K562 (cell line): ENCODE measurements at regions not wholly inside any gene's neighbourhood (a gene's known extent, or its start where the extent isn't known, plus 50 kb on each side); places are given as distances from the start of the nearest gene placed in this dataset.

Source experiments
- ATAC-seq: fragments of 200-7000 bp; cut with Tn5 transposase; 3 replicates; pipeline ENCODE4 v1.9.1; 2020; ENCODE audit warnings: moderate library complexity
- BruUV-seq: library from RNA; stranded (reverse); fragments of 400-500 nt; replicated peaks from 2 replicates; lab custom pipeline; 2021; lab: Mats Ljungman, UMichigan
- CTCF ChIA-PET: fragments of 300-600 bp; formaldehyde crosslinking; extraction: SDS; loops from one replicate; lab custom pipeline; 2021; ENCODE audit warnings: low intra/inter-chr PET ratio; lab: Yijun Ruan, JAX
- POLR2A ChIA-PET: fragments of 300-600, 350-650 bp; sonication (Branson Sonifier 250); formaldehyde crosslinking; extraction: SDS; loops from one replicate; lab custom pipeline; 2021; ENCODE audit warnings: antibody characterized with exemption, inconsistent platforms; lab: Yijun Ruan, JAX
- DNase-seq, 4 experiments: peaks; one replicate each; pipeline versions ENCODE4 v3.0.0 to v3.0.0-alpha.2; 2011 to 2018; ENCODE audit warnings: low spot score in 3 of 4, mixed read lengths in 3 of 4; ENCODE audit errors: extremely low read depth in 1 of 4
- FAIRE-seq: peaks from 2 replicates; lab custom pipeline; 2011; peaks lifted over from hg19 to GRCh38; lab: Jason Lieb, UNC
- H2AFZ ChIP-seq: 2 replicates; pipeline ENCODE4 v1.6.0; 2011; ENCODE audit warnings: low read depth, low read length, control low read depth, inconsistent platforms
- H3K27ac ChIP-seq: fragments of 200-600 bp; 3 replicates; pipeline ENCODE4 v1.8.0; 2011; ENCODE audit warnings: low read depth, mild to moderate bottlenecking, control low read depth, inconsistent platforms, low read length, moderate library complexity, mixed read lengths; ENCODE audit errors: extremely low read depth
- H3K27me3 ChIP-seq, 2 experiments: fragments of 300-600 bp in 1 of 2; 2 replicates in 1 of 2; 3 replicates in 1 of 2; pipeline versions ENCODE4 v1.6.0 to v1.8.0; 2011; ENCODE audit warnings: inconsistent platforms in 2 of 2, low read length in 2 of 2, mild to moderate bottlenecking in 1 of 2, mixed read lengths in 1 of 2, moderate library complexity in 1 of 2; ENCODE audit not compliant: control insufficient read depth in 2 of 2, insufficient read depth in 2 of 2
- H3K36me3 ChIP-seq: fragments of 300-600 bp; 3 replicates; pipeline ENCODE4 v1.8.0; 2011; ENCODE audit warnings: mild to moderate bottlenecking, low read length, inconsistent platforms; ENCODE audit not compliant: control insufficient read depth, insufficient read depth
- H3K4me1 ChIP-seq, 2 experiments: fragments of 200-600 bp in 1 of 2; replicated peaks in 1 of 2; 2 replicates in 1 of 2; 3 replicates in 1 of 2; pipeline versions ENCODE4 v1.5.1 to v1.8.0; 2011; ENCODE audit warnings: inconsistent platforms in 2 of 2, low read length in 2 of 2, mild to moderate bottlenecking in 1 of 2, mixed read lengths in 1 of 2, moderate library complexity in 1 of 2; ENCODE audit not compliant: control insufficient read depth in 2 of 2, insufficient read depth in 2 of 2
- H3K4me2 ChIP-seq: 2 replicates; pipeline ENCODE4 v1.6.1; 2011; ENCODE audit warnings: low read length, control low read depth, inconsistent platforms, mixed read lengths; ENCODE audit not compliant: insufficient read depth
- H3K4me3 ChIP-seq: fragments of 200-600 bp; sonication (generic), shearing (Covaris generic); 2 replicates; pipeline ENCODE4 v1.5.1; 2016; ENCODE audit warnings: control low read depth, inconsistent platforms
- H3K79me2 ChIP-seq: fragments of 200-600 bp; 3 replicates; pipeline ENCODE4 v1.8.0; 2011; ENCODE audit warnings: low read length, inconsistent platforms; ENCODE audit not compliant: control insufficient read depth, insufficient read depth
- H3K9ac ChIP-seq, 2 experiments: 2 replicates each; pipeline versions ENCODE4 v1.6.0 to v1.6.1; 2011; ENCODE audit warnings: low read depth in 2 of 2, low read length in 2 of 2, control low read depth in 1 of 2, inconsistent platforms in 1 of 2, mild to moderate bottlenecking in 1 of 2, mixed read lengths in 1 of 2; ENCODE audit not compliant: insufficient read depth in 1 of 2
- H3K9me1 ChIP-seq: one replicate; pipeline ENCODE4 v1.6.0; 2011; ENCODE audit warnings: inconsistent platforms, mild to moderate bottlenecking, low read length, moderate library complexity; ENCODE audit not compliant: control insufficient read depth, insufficient read depth
- H3K9me3 ChIP-seq: replicated peaks from 2 replicates; pipeline ENCODE4 v1.5.1; 2011; ENCODE audit warnings: low read depth, low read length, inconsistent platforms; ENCODE audit not compliant: control insufficient read depth, insufficient read depth
- H4K20me1 ChIP-seq: replicated peaks from 2 replicates; pipeline ENCODE4 v1.6.1; 2011; ENCODE audit warnings: low read length, inconsistent platforms, mixed read lengths; ENCODE audit not compliant: control insufficient read depth, insufficient read depth
- EHMT2 ChIP-seq: fragments of 450-650 bp; IDR thresholded peaks from 2 replicates; pipeline ENCODE4 v1.6.1; 2018; ENCODE audit warnings: antibody characterized with exemption
- HNRNPK ChIP-seq: fragments of 200-400 bp; formaldehyde crosslinking; IDR thresholded peaks from one replicate; pipeline ENCODE4 v1.6.1; 2018; ENCODE audit warnings: mild to moderate bottlenecking, low read depth, low read length; ENCODE audit not compliant: poor library complexity, severe bottlenecking
- KAT7 ChIP-seq: sonication (generic); formaldehyde crosslinking; IDR thresholded peaks from 2 replicates; pipeline ENCODE4 v1.8.0; 2022; ENCODE audit warnings: missing genetic modification reagents, mild to moderate bottlenecking, borderline replicate concordance
- MAFF ChIP-seq: IDR thresholded peaks from 2 replicates; pipeline ENCODE4 v1.6.1; 2012; ENCODE audit warnings: low read length, improper control_type of control experiment
- MXI1 ChIP-seq: IDR thresholded peaks from 2 replicates; pipeline ENCODE4 v1.6.1; 2011; ENCODE audit warnings: low read depth, mild to moderate bottlenecking, improper control_type of control experiment, low read length
- RBM25 ChIP-seq: fragments of 200-400 bp; formaldehyde crosslinking; IDR thresholded peaks from 2 replicates; pipeline ENCODE4 v1.6.1; 2018; ENCODE audit warnings: low read length, low read depth, moderate library complexity; ENCODE audit not compliant: severe bottlenecking
- STAG1 ChIP-seq: sonication (generic); formaldehyde crosslinking; IDR thresholded peaks from 2 replicates; pipeline ENCODE4 v1.5.0; 2020; ENCODE audit warnings: missing genetic modification reagents, borderline replicate concordance
- STAT5B ChIP-seq: fragments of 250-450 bp; sonication (Bioruptor Pico); IDR thresholded peaks from 2 replicates; pipeline ENCODE4 v1.8.0; 2021; ENCODE audit warnings: mild to moderate bottlenecking, inconsistent platforms
- YY1 ChIP-seq, 3 experiments: IDR thresholded peaks; 2 replicates each; pipeline ENCODE4 v1.6.1; 2011; ENCODE audit warnings: low read length in 2 of 3, mild to moderate bottlenecking in 2 of 3, moderate library complexity in 2 of 3, borderline replicate concordance in 1 of 3, control low read depth in 1 of 3, low read depth in 1 of 3; ENCODE audit not compliant: insufficient read depth in 3 of 3, insufficient replicate concordance in 2 of 3, control insufficient read depth in 1 of 3, insufficient read length in 1 of 3; ENCODE audit errors: extremely low read depth in 1 of 3
- ZBTB17 ChIP-seq: fragments of 450-650 bp; formaldehyde crosslinking; IDR thresholded peaks from 2 replicates; pipeline ENCODE4 v1.4.0; 2020; ENCODE audit warnings: mild to moderate bottlenecking
- WGBS: fragments of 100-300 bp; shearing (Covaris generic); methylation state at CpG from one replicate; pipeline ENCODE4 v1.1.6; 2016; ENCODE audit warnings: low coverage, mixed read lengths; ENCODE audit not compliant: insufficient coverage; ENCODE audit errors: missing lambda C conversion rate; 5-methylcytosine and 5-hydroxymethylcytosine counted together
- in situ Hi-C: fragments of 300-500 bp; cut with MboI; formaldehyde crosslinking; loops from 4 replicates; pipeline ENCODE4 v1.15.0; 2018; ENCODE audit warnings: inconsistent platforms, mixed read lengths
- intact Hi-C: fragments of 100-400 bp; cut with micrococcal nuclease; formaldehyde crosslinking; loops from 2 replicates; pipeline ENCODE4 v1.14.2; 2022
- TF ChIP-seq, protein P1 (sequence below): sonication (generic); formaldehyde crosslinking; IDR thresholded peaks from 2 replicates; pipeline ENCODE4 v1.5.0; 2020; ENCODE audit warnings: missing genetic modification reagents
- TF ChIP-seq, protein P2 (sequence below): fragments of 250-450 bp; sonication (Bioruptor Pico); IDR thresholded peaks from 2 replicates; pipeline ENCODE4 v1.5.0; 2021
- TF ChIP-seq, protein P3 (sequence below): sonication (generic); formaldehyde crosslinking; IDR thresholded peaks from 2 replicates; pipeline ENCODE4 v1.8.1; 2023; ENCODE audit warnings: mild to moderate bottlenecking, missing genetic modification reagents, moderate library complexity

DNA sequence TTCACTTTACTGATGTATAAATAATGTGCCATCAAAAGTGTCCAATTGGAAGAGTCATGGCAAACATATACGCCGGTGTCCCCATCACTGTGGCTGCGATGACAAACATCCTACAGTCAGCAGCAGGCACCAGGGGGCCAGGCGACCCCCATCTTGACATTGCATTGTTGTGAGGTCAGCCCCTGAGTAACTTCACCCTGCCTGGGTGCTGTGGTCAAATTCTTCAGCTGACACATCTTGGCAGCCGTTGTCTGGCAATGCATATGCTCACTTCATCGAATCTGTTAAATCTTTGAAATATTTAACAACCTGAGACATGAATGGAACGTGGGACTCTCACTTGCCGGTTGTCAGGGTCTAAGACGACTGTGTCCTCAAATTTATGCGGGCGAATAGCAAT lies 430.9 kb downstream of the BRD1 start:
- ChIA-PET POLR2A (no interaction called here), CTCF (no interaction called here)
- WGBS = 4% methylated on average over 11 of the region's 11 CpGs
- no peaks in the 10 kb centered on the region for H4K20me1 ChIP-seq
- no peak for ATAC-seq
- H3K4me3 ChIP-seq = no peak overlapping the region
- in situ Hi-C loops (no loop called here), intact Hi-C loops (no loop called here)
- no peaks in the 10 kb centered on the region for H3K9me3 ChIP-seq
- peaks cover 0 to 4% of the 10 kb centered on the region in 2 experiments; a peak in 1 of 5 replicates for H3K4me1 ChIP-seq
- peaks cover 15 to 76% of the 10 kb centered on the region in 2 experiments for H3K27me3 ChIP-seq
- no peak for FAIRE-seq
- H2AFZ ChIP-seq = no peak overlapping the region
- DNase-seq = no peak
- BruUV-seq = no TSS peak
- no peaks in the 10 kb centered on the region for H3K9me1 ChIP-seq
- H3K36me3 ChIP-seq = no peaks in the 10 kb centered on the region
- no peak overlapping the region for H3K4me2 ChIP-seq
- H3K27ac ChIP-seq = no peak overlapping the region
- H3K79me2 ChIP-seq = no peaks in the 10 kb centered on the region
- H3K9ac ChIP-seq = no peak overlapping the region
- no peak for TF ChIP-seq KAT7
- TF ChIP-seq STAT5B (CRISPR knock-in tag) = no peak
- TF ChIP-seq STAG1 (CRISPR knock-in tag) = no peak
- TF ChIP-seq MXI1 = no peak
- TF ChIP-seq HNRNPK = no peak
- TF ChIP-seq, protein P1, sequence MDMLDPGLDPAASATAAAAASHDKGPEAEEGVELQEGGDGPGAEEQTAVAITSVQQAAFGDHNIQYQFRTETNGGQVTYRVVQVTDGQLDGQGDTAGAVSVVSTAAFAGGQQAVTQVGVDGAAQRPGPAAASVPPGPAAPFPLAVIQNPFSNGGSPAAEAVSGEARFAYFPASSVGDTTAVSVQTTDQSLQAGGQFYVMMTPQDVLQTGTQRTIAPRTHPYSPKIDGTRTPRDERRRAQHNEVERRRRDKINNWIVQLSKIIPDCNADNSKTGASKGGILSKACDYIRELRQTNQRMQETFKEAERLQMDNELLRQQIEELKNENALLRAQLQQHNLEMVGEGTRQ = no peak
- TF ChIP-seq, protein P2, sequence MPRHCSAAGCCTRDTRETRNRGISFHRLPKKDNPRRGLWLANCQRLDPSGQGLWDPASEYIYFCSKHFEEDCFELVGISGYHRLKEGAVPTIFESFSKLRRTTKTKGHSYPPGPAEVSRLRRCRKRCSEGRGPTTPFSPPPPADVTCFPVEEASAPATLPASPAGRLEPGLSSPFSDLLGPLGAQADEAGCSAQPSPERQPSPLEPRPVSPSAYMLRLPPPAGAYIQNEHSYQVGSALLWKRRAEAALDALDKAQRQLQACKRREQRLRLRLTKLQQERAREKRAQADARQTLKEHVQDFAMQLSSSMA (CRISPR knock-in tag) = no peak
- TF ChIP-seq ZBTB17 = no peak
- TF ChIP-seq RBM25 = no peak
- TF ChIP-seq, protein P3, sequence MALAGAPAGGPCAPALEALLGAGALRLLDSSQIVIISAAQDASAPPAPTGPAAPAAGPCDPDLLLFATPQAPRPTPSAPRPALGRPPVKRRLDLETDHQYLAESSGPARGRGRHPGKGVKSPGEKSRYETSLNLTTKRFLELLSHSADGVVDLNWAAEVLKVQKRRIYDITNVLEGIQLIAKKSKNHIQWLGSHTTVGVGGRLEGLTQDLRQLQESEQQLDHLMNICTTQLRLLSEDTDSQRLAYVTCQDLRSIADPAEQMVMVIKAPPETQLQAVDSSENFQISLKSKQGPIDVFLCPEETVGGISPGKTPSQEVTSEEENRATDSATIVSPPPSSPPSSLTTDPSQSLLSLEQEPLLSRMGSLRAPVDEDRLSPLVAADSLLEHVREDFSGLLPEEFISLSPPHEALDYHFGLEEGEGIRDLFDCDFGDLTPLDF (CRISPR knock-in tag) = no peak
- TF ChIP-seq YY1 (IDR thresholded peaks at IDR 0.05; ENCODE audit: borderline replicate concordance in 1 of 3, control insufficient read depth in 1 of 3, extremely low read depth in 1 of 3, insufficient read depth in 3 of 3, insufficient read length in 1 of 3, insufficient replicate concordance in 2 of 3, low read depth in 1 of 3, low read length in 2 of 3) = no peak
- TF ChIP-seq EHMT2 = no peak
- no peak for TF ChIP-seq MAFF
